GM19463 (cell line): ENCODE measurements at regions not wholly inside any gene's neighbourhood (a gene's known extent, or its start where the extent isn't known, plus 50 kb on each side); places are given as distances from the start of the nearest gene placed in this dataset.

ENCODE experiments used
- ATAC-seq: cut with Tn5 transposase; IDR thresholded peaks from one replicate; pipeline ENCODE4 v1.9.1; 2021; ENCODE audit warnings: mild to moderate bottlenecking, moderate library complexity; ENCODE audit not compliant: unreplicated experiment

GRCh38 chr12:28876196-28876798 is 272.8 kb upstream of the FAR2 start:
- no peak for ATAC-seq

- no peak for ATAC-seq
These were observed 271.2 kb upstream of the FAR2 start for GRCh38 chr12:28877854-28878253.

GRCh38 chr12:28878629-28879028 is 270.4 kb upstream of the FAR2 start:
- ATAC-seq: no peak

GRCh38 chr12:28879379-28879778 is 269.7 kb upstream of the FAR2 start:
- peak; percentile 88 for ATAC-seq

- no peak for ATAC-seq
These were observed 266.6 kb upstream of the FAR2 start for GRCh38 chr12:28882444-28882843.

- ATAC-seq: no peak
These were observed 265.6 kb upstream of the FAR2 start for GRCh38 chr12:28883406-28883997.

- ATAC-seq: no peak
These were observed 264.0 kb upstream of the FAR2 start for GRCh38 chr12:28884904-28885679.

GRCh38 chr12:28885928-28886327 is 263.1 kb upstream of the FAR2 start:
- ATAC-seq: no peak

GRCh38 chr12:28887461-28887990 is 261.6 kb upstream of the FAR2 start:
- no peak for ATAC-seq

- no peak for ATAC-seq
These were observed 258.4 kb upstream of the FAR2 start for GRCh38 chr12:28890664-28891063.

GRCh38 chr12:28891126-28891525 is 258.0 kb upstream of the FAR2 start:
- ATAC-seq: no peak

- ATAC-seq: no peak
These were observed 255.7 kb upstream of the FAR2 start for GRCh38 chr12:28893365-28893764.

- no peak for ATAC-seq
These were observed 255.2 kb upstream of the FAR2 start for GRCh38 chr12:28893856-28894255.

GRCh38 chr12:28896421-28896820 is 252.7 kb upstream of the FAR2 start:
- no peak for ATAC-seq

- ATAC-seq: no peak
These were observed 251.0 kb upstream of the FAR2 start for GRCh38 chr12:28898038-28898437.

- no peak for ATAC-seq
These were observed 249.1 kb upstream of the FAR2 start for GRCh38 chr12:28899951-28900350.

GRCh38 chr12:28905220-28905955 is 243.7 kb upstream of the FAR2 start:
- ATAC-seq: no peak

GRCh38 chr12:28908646-28909045 is 240.4 kb upstream of the FAR2 start:
- ATAC-seq: no peak

- no peak for ATAC-seq
These were observed 239.8 kb upstream of the FAR2 start for GRCh38 chr12:28909291-28909690.

GRCh38 chr12:28925719-28926376 is 223.2 kb upstream of the FAR2 start:
- ATAC-seq: no peak

GRCh38 chr12:28930704-28931103 is 218.4 kb upstream of the FAR2 start:
- ATAC-seq: no peak
